Stimulated activated CD8-positive, alpha-beta memory T cell treated with anti-CD3 and anti-CD28 coated beads, Interleukin-7, amount 100 ng/mL, for 24 hours (primary cell): ENCODE measurements at regions not wholly inside any gene's neighbourhood (a gene's known extent, or its start where the extent isn't known, plus 50 kb on each side); places are given as distances from the start of the nearest gene placed in this dataset.
"Not testable (repeated sequence)": the region's sequence is repeated elsewhere in the genome, so short reads cannot be mapped to it uniquely, and the experiment has no call there.

Source experiments
- DNase-seq: peaks from one replicate; pipeline ENCODE4 v3.0.0-alpha.2; 2020; ENCODE audit warnings: low read depth

- DNase-seq: no peak
Measured at GRCh38 chr6:141244366-141244765, 888.4 kb upstream of the GJE1 start.

- DNase-seq: no peak
Measured at GRCh38 chr6:141242957-141243356, 889.8 kb upstream of the GJE1 start.

GRCh38 chr6:141229296-141229695 lies 903.4 kb upstream of the GJE1 start:
- DNase-seq: no peak

- no peak for DNase-seq
Measured at GRCh38 chr6:141218583-141218982, 914.1 kb upstream of the GJE1 start.

GRCh38 chr6:141216726-141217125 lies 916.0 kb upstream of the GJE1 start:
- no peak for DNase-seq

- no peak for DNase-seq
Measured at GRCh38 chr6:141212296-141212695, 920.4 kb upstream of the GJE1 start.

GRCh38 chr6:141211845-141212244 lies 920.9 kb upstream of the GJE1 start:
- no peak for DNase-seq

GRCh38 chr6:141210901-141211300 lies 921.8 kb upstream of the GJE1 start:
- no peak for DNase-seq

- DNase-seq: no peak
Measured at GRCh38 chr6:141209890-141210289, 922.8 kb upstream of the GJE1 start.

- DNase-seq: no peak
Measured at GRCh38 chr6:141208101-141208500, 924.6 kb upstream of the GJE1 start.

GRCh38 chr6:141203902-141204575 lies 928.7 kb upstream of the GJE1 start:
- DNase-seq: no peak

- DNase-seq: no peak
Measured at GRCh38 chr6:141202626-141203025, 930.1 kb upstream of the GJE1 start.

GRCh38 chr6:141199074-141199473 lies 933.7 kb upstream of the GJE1 start:
- no peak for DNase-seq

- DNase-seq: no peak
Measured at GRCh38 chr6:141195251-141195832, 937.4 kb upstream of the GJE1 start.

- DNase-seq: no peak
Measured at GRCh38 chr6:141183368-141183767, 949.4 kb upstream of the GJE1 start.

- DNase-seq: not testable (repeated sequence)
Measured at GRCh38 chr6:141175458-141175857, 957.3 kb upstream of the GJE1 start.

- no peak for DNase-seq
Measured at GRCh38 chr6:141174932-141175331, 957.8 kb upstream of the GJE1 start.

- DNase-seq: no peak
Measured at GRCh38 chr6:141173529-141173928, 959.2 kb upstream of the GJE1 start.

GRCh38 chr6:141169419-141169818 lies 963.3 kb upstream of the GJE1 start:
- no peak for DNase-seq

GRCh38 chr6:141167945-141168344 lies 964.8 kb upstream of the GJE1 start:
- DNase-seq: no peak

- no peak for DNase-seq
Measured at GRCh38 chr6:141165002-141165665, 967.6 kb upstream of the GJE1 start.

- no peak for DNase-seq
Measured at GRCh38 chr6:141164042-141164743, 968.5 kb upstream of the GJE1 start.

GRCh38 chr6:141163107-141163506 lies 969.6 kb upstream of the GJE1 start:
- no peak for DNase-seq
